SU-DHL-6 (cell line): ENCODE measurements at regions not wholly inside any gene's neighbourhood (a gene's known extent, or its start where the extent isn't known, plus 50 kb on each side); places are given as distances from the start of the nearest gene placed in this dataset.
"Not testable (repeated sequence)": the region's sequence is repeated elsewhere in the genome, so short reads cannot be mapped to it uniquely, and the experiment has no call there.

Experiments
- H2AFZ ChIP-seq: fragments of 200-600 bp; sonication (generic); 2 replicates; pipeline ENCODE4 v1.6.1; 2014; ENCODE audit warnings: low read depth, mild to moderate bottlenecking, moderate library complexity, mixed read lengths, antibody characterized with exemption, low read length; ENCODE audit not compliant: severe bottlenecking
- H3F3A ChIP-seq: fragments of 200-600 bp; shearing (Covaris generic); 2 replicates; pipeline ENCODE4 v1.6.0; 2016; ENCODE audit warnings: antibody characterized with exemption, mild to moderate bottlenecking; ENCODE audit not compliant: insufficient read depth
- H3K27ac ChIP-seq: fragments of 200-600 bp; sonication (generic); 2 replicates; pipeline ENCODE4 v1.5.1; 2016; ENCODE audit warnings: low read depth, mild to moderate bottlenecking, low read length, moderate library complexity, mixed read lengths
- H3K27me3 ChIP-seq: fragments of 200-600 bp; sonication (generic), shearing (Covaris generic); 2 replicates; pipeline ENCODE4 v1.6.0; 2014; ENCODE audit warnings: mild to moderate bottlenecking, low read length
- H3K36me3 ChIP-seq: fragments of 200-600 bp; sonication (generic); 2 replicates; pipeline ENCODE4 v1.6.1; 2014; ENCODE audit warnings: mild to moderate bottlenecking, low read length, mixed read lengths
- H3K4me2 ChIP-seq: fragments of 300-600, 200-600 bp; shearing (Covaris generic), sonication (generic); 2 replicates; pipeline ENCODE4 v1.6.0; 2014; ENCODE audit warnings: low read length, low read depth, mild to moderate bottlenecking; ENCODE audit not compliant: poor library complexity, severe bottlenecking
- H3K4me3 ChIP-seq: fragments of 200-600 bp; sonication (generic); 2 replicates; pipeline ENCODE4 v1.5.1; 2014; ENCODE audit warnings: antibody characterized with exemption, low read length, mild to moderate bottlenecking, mixed read lengths; ENCODE audit not compliant: insufficient read depth, poor library complexity, severe bottlenecking
- H3K79me2 ChIP-seq: fragments of 200-600 bp; sonication (generic); 2 replicates; pipeline ENCODE4 v1.6.1; 2014; ENCODE audit warnings: mild to moderate bottlenecking, low read length, moderate library complexity; ENCODE audit not compliant: insufficient read depth
- H3K9ac ChIP-seq: fragments of 200-600 bp; sonication (generic); 2 replicates; pipeline ENCODE4 v1.7.0; 2014; ENCODE audit warnings: mild to moderate bottlenecking, low read length
- H3K9me2 ChIP-seq: fragments of 200-600 bp; sonication (generic); replicated peaks from 2 replicates; pipeline ENCODE4 v1.6.1; 2014; ENCODE audit warnings: low read length; ENCODE audit not compliant: insufficient read depth
- H3K9me3 ChIP-seq: fragments of 200-600 bp; sonication (generic); 2 replicates; pipeline ENCODE4 v1.6.1; 2014; ENCODE audit warnings: low read length, mixed read lengths; ENCODE audit not compliant: insufficient read depth
- H4K20me1 ChIP-seq: fragments of 200-600 bp; sonication (generic); 2 replicates; pipeline ENCODE4 v1.6.1; 2014; ENCODE audit warnings: low read depth, mild to moderate bottlenecking, antibody characterized with exemption, low read length, moderate library complexity, mixed read lengths
- EZH2phosphoT487 ChIP-seq: fragments of 200-600 bp; sonication (generic), shearing (Covaris generic); conservative IDR thresholded peaks from 2 replicates; pipeline ENCODE4 v1.6.1; 2018; ENCODE audit warnings: mild to moderate bottlenecking, antibody characterized with exemption, low read length, moderate library complexity, mixed read lengths
- TF ChIP-seq, protein P1 (sequence below): fragments of 200-600 bp; sonication (generic); IDR thresholded peaks from one replicate; pipeline ENCODE4 v1.5.1; 2017; ENCODE audit warnings: antibody characterized with exemption, mild to moderate bottlenecking, low read length, moderate library complexity; ENCODE audit not compliant: insufficient read depth, poor library complexity, severe bottlenecking

DNA sequence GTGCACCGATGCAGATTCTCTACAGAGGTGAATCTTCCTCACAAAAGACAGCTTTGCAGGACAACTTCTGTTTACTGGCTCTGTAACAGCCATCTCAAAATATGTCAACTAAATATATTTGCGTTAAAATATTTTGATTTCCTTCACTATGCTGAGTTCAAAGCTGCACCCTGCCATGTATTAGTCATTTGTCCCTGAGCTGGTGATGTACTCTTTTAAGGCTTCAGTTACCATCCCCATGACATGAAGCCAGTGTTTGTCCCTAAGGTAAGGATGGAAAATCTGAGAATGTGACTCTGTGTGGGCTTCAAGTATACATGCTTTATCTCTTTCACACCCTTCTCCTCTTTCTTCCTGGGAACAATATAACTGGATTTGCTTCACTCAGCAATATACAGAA is 70.2 kb upstream of the BTG3 start:
- no peak for TF ChIP-seq EZH2phosphoT487
- TF ChIP-seq, protein P1, sequence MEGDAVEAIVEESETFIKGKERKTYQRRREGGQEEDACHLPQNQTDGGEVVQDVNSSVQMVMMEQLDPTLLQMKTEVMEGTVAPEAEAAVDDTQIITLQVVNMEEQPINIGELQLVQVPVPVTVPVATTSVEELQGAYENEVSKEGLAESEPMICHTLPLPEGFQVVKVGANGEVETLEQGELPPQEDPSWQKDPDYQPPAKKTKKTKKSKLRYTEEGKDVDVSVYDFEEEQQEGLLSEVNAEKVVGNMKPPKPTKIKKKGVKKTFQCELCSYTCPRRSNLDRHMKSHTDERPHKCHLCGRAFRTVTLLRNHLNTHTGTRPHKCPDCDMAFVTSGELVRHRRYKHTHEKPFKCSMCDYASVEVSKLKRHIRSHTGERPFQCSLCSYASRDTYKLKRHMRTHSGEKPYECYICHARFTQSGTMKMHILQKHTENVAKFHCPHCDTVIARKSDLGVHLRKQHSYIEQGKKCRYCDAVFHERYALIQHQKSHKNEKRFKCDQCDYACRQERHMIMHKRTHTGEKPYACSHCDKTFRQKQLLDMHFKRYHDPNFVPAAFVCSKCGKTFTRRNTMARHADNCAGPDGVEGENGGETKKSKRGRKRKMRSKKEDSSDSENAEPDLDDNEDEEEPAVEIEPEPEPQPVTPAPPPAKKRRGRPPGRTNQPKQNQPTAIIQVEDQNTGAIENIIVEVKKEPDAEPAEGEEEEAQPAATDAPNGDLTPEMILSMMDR = no peak
- Histone ChIP-seq H3K4me2 (no peak overlapping the region), H3K27me3 (no peaks in the 10 kb centered on the region), H3K36me3 (no peaks in the 10 kb centered on the region), H2AFZ (no peak overlapping the region), H3K9me3 (0 out of 2 replicates have a peak, but pooled peaks cover 3% of the 10 kb centered on the region), H3K79me2 (no peaks in the 10 kb centered on the region), H3K4me3 (no peak overlapping the region), H4K20me1 (no peaks in the 10 kb centered on the region), H3K9me2 (no peaks in the 10 kb centered on the region), H3K9ac (no peak overlapping the region), H3K27ac (no peak overlapping the region), H3F3A (no peaks in the 10 kb centered on the region)

DNA sequence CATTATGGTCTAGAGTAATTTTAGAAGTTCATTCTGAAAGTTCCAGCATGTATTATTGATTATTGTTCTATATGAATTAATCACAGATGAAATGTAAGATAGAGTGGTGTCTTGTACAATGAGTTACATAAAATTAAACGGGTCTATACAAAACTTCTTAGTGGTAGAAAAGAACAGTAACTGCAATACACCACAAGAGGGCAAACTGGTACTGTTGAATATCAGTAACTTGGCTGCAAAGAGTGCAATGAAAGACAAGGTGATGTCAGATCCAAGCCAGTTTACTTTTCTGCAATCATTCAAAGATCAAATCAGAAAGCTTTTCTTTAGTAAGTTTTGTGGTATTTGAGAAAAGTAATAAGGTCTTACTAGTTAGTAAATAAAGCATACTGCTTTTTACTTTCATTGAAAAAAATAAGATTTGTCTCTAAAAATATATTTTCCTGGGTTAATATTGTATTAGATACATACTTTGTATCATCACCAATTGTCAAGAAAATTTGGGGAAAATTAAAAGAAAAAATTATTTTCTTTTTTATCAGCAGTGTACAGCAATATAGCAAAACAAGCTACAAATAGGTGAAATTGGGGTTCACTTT is 66.4 kb upstream of the BTG3 start:
- H3K36me3 ChIP-seq = no peaks in the 10 kb centered on the region
- no peaks in the 10 kb centered on the region for H4K20me1 ChIP-seq
- H3K9me2 ChIP-seq = no peaks in the 10 kb centered on the region
- H3K9ac ChIP-seq = no peak overlapping the region
- no peaks in the 10 kb centered on the region for H3K9me3 ChIP-seq
- H3K4me3 ChIP-seq = no peak overlapping the region
- no peaks in the 10 kb centered on the region for H3K27me3 ChIP-seq
- H3K4me2 ChIP-seq = no peak overlapping the region
- no peak overlapping the region for H2AFZ ChIP-seq
- no peak overlapping the region for H3K27ac ChIP-seq
- no peak for TF ChIP-seq EZH2phosphoT487
- TF ChIP-seq, protein P1 = peak; percentile 64
- no peaks in the 10 kb centered on the region for H3F3A ChIP-seq
- H3K79me2 ChIP-seq = no peaks in the 10 kb centered on the region

DNA sequence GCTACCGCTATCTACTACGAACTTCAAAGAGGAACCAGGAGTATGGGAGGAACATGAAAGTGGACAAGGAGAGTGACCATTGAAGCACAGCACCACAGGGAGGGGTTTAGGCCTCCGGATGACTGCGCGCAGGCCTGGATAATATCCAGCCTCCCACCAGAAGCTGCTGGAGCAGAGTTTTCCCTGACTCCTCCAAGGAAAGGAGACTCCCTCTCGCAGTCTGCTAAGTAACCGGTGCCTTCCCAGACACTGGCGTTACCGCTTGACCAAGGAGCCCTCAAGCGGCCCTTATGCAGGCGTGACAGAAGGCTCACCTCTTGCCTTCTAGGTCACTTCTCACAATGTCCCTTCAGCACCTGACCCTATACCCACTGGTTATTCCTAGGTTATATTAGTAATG is 64.2 kb upstream of the BTG3 start:
- not testable (repeated sequence) for H3K79me2 ChIP-seq, H3K9me3 ChIP-seq, H3K27ac ChIP-seq, H4K20me1 ChIP-seq, H3F3A ChIP-seq, H3K4me2 ChIP-seq, H3K9me2 ChIP-seq, H3K9ac ChIP-seq, H2AFZ ChIP-seq, H3K36me3 ChIP-seq, H3K27me3 ChIP-seq, H3K4me3 ChIP-seq

DNA sequence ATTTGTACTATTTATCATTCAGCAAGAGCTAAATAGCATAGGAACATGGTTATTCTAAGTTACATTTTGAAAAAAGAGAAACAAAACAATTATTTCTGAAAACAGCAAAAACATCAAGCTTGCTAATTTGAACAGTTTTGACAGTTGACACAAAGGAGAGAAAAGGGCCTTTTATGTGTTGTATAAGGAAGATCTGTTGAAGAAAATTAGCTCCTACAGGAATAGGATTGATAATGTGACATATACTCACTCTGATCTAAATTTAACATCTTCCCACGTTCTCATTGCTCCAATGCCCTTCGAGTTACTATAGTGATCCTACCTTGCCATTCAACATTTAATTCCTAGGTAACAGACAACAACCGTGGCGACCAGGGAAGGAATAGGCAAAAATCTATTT is 61.4 kb upstream of the BTG3 start:
- H3K36me3 ChIP-seq = no peaks in the 10 kb centered on the region
- H3K4me3 ChIP-seq = no peak overlapping the region
- H3F3A ChIP-seq = no peaks in the 10 kb centered on the region
- H3K9me3 ChIP-seq = no peaks in the 10 kb centered on the region
- no peaks in the 10 kb centered on the region for H4K20me1 ChIP-seq
- H3K9ac ChIP-seq = no peak overlapping the region
- no peak overlapping the region for H3K27ac ChIP-seq
- no peak overlapping the region for H3K4me2 ChIP-seq
- no peak overlapping the region for H2AFZ ChIP-seq
- H3K9me2 ChIP-seq = no peaks in the 10 kb centered on the region
- no peaks in the 10 kb centered on the region for H3K27me3 ChIP-seq
- no peak for TF ChIP-seq EZH2phosphoT487
- TF ChIP-seq, protein P1 = no peak
- H3K79me2 ChIP-seq = no peaks in the 10 kb centered on the region
